ENCODE measurements at regions not wholly inside any gene's neighbourhood (a gene's known extent, or its start where the extent isn't known, plus 50 kb on each side); places are given as distances from the start of the nearest gene placed in this dataset.

- TF ChIP-seq TOX (CRISPR knock-in tag; IDR thresholded peaks at IDR 0.05; ENCODE audit: borderline replicate concordance): no peak
- TF ChIP-seq ARNTL (CRISPR knock-in tag; IDR thresholded peaks at IDR 0.05; ENCODE audit: borderline replicate concordance, low read depth): no peak
- no peak for TF ChIP-seq CSRNP3 (CRISPR knock-in tag; IDR thresholded peaks at IDR 0.05)
- no peak for TF ChIP-seq OSR1 (CRISPR knock-in tag; IDR thresholded peaks at IDR 0.05)
- TF ChIP-seq CREB5 (CRISPR knock-in tag; IDR thresholded peaks at IDR 0.05; ENCODE audit: low read depth): no peak
- no peak for TF ChIP-seq ISL1 (CRISPR knock-in tag; IDR thresholded peaks at IDR 0.05)
- no peak for TF ChIP-seq ZC3H10 (CRISPR knock-in tag; IDR thresholded peaks at IDR 0.05)
- ATAC-seq: no peak
These were observed 435.2 kb upstream of the SEMA3A start for GRCh38 chr7:84629640-84630318.

- no peak for TF ChIP-seq POU6F1 (CRISPR knock-in tag; IDR thresholded peaks at IDR 0.05; ENCODE audit: borderline replicate concordance, low read depth)
- no peak for TF ChIP-seq CSDC2 (CRISPR knock-in tag; IDR thresholded peaks at IDR 0.05)
- TF ChIP-seq CSRNP3 (CRISPR knock-in tag; IDR thresholded peaks at IDR 0.05): no peak
- no peak for TF ChIP-seq TCF4 (CRISPR knock-in tag; IDR thresholded peaks at IDR 0.05; ENCODE audit: borderline replicate concordance)
- TF ChIP-seq ZNF70 (CRISPR knock-in tag; IDR thresholded peaks at IDR 0.05): no peak
- TF ChIP-seq ZFP30 (CRISPR knock-in tag; IDR thresholded peaks at IDR 0.05): no peak
- TF ChIP-seq ESRRG (CRISPR knock-in tag; IDR thresholded peaks at IDR 0.05): no peak
- no peak for TF ChIP-seq GLIS3 (CRISPR knock-in tag; IDR thresholded peaks at IDR 0.05)
- TF ChIP-seq SNAI2 (CRISPR knock-in tag; IDR thresholded peaks at IDR 0.05): no peak
- no peak for TF ChIP-seq TOX (CRISPR knock-in tag; IDR thresholded peaks at IDR 0.05; ENCODE audit: borderline replicate concordance)
- no peak for TF ChIP-seq ARNTL (CRISPR knock-in tag; IDR thresholded peaks at IDR 0.05; ENCODE audit: borderline replicate concordance, low read depth)
- TF ChIP-seq ISL1 (CRISPR knock-in tag; IDR thresholded peaks at IDR 0.05): no peak
- no peak for TF ChIP-seq ZNF8 (CRISPR knock-in tag; IDR thresholded peaks at IDR 0.05)
- no peak for TF ChIP-seq PPARA (CRISPR knock-in tag; IDR thresholded peaks at IDR 0.05; ENCODE audit: borderline replicate concordance)
- no peak for TF ChIP-seq OSR1 (CRISPR knock-in tag; IDR thresholded peaks at IDR 0.05)
- TF ChIP-seq ZNF565 (CRISPR knock-in tag; conservative IDR thresholded peaks at IDR 0.05; ENCODE audit: low read depth): no peak
- no peak for TF ChIP-seq ZC3H10 (CRISPR knock-in tag; IDR thresholded peaks at IDR 0.05)
- no peak for TF ChIP-seq CREB5 (CRISPR knock-in tag; IDR thresholded peaks at IDR 0.05; ENCODE audit: low read depth)
- TF ChIP-seq TSHZ2 (CRISPR knock-in tag; IDR thresholded peaks at IDR 0.05): no peak
- ATAC-seq: no peak
These were observed 434.6 kb upstream of the SEMA3A start for GRCh38 chr7:84629216-84629615.

GRCh38 chr7:84627250-84627649, 432.7 kb upstream of the SEMA3A start:
- TF ChIP-seq TCF4 (CRISPR knock-in tag; IDR thresholded peaks at IDR 0.05; ENCODE audit: borderline replicate concordance) (no peak), ESRRG (CRISPR knock-in tag; IDR thresholded peaks at IDR 0.05) (no peak), TOX (CRISPR knock-in tag; IDR thresholded peaks at IDR 0.05; ENCODE audit: borderline replicate concordance) (no peak), SNAI2 (CRISPR knock-in tag; IDR thresholded peaks at IDR 0.05) (no peak)
- no peak for ATAC-seq
